GM19035 (cell line): ENCODE measurements at regions not wholly inside any gene's neighbourhood (a gene's known extent, or its start where the extent isn't known, plus 50 kb on each side); places are given as distances from the start of the nearest gene placed in this dataset.
A peak's percentile ranks its signal among the peaks of the same experiment; 100 is the strongest.
"Not testable (repeated sequence)": the region's sequence is repeated elsewhere in the genome, so short reads cannot be mapped to it uniquely, and the experiment has no call there.

Source experiments
- ATAC-seq: cut with Tn5 transposase; IDR thresholded peaks from one replicate; pipeline ENCODE4 v1.9.1; 2021; ENCODE audit not compliant: unreplicated experiment

DNA sequence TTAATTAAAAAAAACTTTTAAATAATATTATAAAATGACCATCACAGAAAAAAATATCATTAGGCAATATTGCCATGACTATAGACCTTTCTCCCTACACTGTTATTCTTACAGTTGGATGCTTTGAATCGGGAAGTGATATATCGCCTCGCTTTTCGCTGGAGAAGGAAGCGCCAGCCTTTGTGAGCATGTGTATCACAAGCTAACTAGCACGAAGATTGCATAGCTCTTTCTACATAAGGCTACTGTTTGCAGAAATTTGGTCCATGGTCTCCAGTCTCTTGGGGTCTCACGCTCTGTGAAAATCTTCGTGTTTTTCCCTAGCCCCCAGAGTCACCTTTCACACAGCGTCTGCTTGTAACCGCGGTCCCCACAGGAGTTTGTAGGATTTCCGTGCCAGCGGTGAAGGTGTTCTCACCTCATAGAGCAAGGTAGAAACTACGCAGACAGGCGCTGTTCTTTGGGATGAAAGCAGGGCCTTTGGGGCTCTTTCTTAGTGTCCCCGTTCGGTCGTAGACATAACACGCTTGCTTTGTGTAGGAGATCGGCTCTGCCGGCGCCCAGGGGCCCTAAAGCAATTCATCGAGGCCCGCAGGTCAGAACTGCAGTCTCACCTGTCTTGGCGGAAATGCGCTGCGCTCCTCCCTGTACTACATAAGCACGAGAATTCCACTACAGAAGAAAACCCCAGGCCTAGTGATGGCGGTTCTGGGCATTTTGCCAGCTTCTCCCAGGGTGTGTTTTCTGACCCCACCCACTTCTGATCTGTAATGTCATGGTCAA lies 214.5 kb upstream of the NOTCH2NLA start:
- ATAC-seq = not testable (repeated sequence)

DNA sequence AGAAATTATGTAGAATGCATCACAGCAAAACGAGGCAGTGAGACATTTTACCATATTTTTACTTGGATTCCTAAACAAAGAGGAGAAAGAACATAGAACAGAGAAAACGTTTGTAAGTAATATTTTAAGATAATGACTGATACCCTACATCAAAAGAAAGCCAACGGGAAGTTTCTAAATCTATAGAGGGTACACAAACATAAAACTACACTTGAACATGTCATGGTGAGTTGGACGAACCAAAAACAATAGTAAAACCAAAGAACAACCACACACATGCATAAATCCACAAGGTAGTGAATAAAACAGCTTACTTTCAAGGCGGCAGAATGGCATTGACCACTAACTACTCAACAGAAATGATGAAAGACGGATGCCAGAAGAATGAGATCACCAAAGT lies 209.7 kb upstream of the NOTCH2NLA start:
- not testable (repeated sequence) for ATAC-seq

DNA sequence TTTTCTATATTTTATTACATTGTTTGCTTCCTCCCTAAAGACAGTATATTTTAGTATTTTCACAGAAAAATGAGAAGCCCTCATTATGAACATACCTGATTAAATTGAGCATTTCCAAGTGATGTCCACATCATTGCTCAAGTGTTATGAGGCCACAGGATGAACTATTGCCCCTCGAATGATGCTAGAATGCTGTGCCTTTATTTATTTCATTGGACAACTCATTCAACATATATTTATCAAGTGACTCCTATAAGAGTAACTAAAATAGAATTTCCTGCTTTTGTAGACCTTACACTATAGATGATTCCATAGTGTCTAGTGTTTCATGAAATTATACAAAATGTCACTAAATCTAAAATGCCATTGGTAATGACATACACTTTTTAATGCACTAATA lies 187.8 kb upstream of the NOTCH2NLA start:
- ATAC-seq = not testable (repeated sequence)

GRCh38 chr1:146415017-146415416 lies 186.2 kb upstream of the NOTCH2NLA start:
- not testable (repeated sequence) for ATAC-seq

DNA sequence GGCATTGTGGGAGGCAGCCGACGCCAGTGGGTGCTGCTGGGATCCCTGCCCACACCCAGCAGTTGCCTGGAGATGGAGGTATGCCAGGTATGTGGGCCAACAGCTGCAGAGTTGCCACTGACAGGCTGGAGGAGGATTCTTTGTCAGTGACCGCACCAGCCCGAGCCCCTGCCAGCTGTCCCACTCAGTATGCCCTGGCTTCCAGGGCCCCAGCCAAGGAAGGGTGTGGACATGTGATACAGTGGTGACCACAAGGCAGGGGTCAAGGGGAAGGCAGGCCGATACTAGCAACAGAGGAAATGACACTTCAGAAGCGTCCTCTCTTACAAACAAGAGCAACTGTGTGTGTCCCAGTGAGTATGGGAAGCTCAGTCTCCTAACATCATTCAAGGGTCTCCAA lies 185.1 kb upstream of the NOTCH2NLA start:
- not testable (repeated sequence) for ATAC-seq

GRCh38 chr1:146411923-146412322 lies 183.1 kb upstream of the NOTCH2NLA start:
- not testable (repeated sequence) for ATAC-seq

GRCh38 chr1:146409817-146410441 lies 181.1 kb upstream of the NOTCH2NLA start:
- not testable (repeated sequence) for ATAC-seq

- ATAC-seq = not testable (repeated sequence)
Measured at GRCh38 chr1:146409116-146409801, 180.4 kb upstream of the NOTCH2NLA start.

DNA sequence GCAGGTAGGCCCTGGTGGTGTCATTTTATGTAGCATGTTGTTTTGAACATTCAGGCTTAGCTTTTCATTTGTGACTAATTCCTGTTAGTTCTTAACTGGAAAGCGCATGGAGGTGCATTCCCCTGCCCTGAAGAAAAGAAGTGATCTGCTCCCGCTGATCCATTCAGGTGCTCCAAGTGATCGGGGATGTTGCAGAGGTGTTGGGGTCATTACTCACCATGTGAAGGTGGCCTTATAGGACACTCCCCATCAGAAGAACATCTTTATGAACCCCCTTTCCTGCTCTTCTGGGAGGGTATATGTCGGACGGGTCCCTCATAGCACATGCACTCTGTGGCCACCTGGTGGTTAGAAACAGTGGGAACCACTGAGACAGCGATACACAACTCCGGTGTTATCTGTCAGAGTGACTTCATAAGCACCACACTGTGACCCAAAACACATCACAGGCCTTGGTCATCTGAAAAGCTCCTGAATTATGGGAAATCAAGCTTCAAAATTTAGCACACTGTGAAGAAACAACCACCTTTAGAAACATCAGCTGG lies 172.5 kb upstream of the NOTCH2NLA start:
- ATAC-seq = not testable (repeated sequence)

DNA sequence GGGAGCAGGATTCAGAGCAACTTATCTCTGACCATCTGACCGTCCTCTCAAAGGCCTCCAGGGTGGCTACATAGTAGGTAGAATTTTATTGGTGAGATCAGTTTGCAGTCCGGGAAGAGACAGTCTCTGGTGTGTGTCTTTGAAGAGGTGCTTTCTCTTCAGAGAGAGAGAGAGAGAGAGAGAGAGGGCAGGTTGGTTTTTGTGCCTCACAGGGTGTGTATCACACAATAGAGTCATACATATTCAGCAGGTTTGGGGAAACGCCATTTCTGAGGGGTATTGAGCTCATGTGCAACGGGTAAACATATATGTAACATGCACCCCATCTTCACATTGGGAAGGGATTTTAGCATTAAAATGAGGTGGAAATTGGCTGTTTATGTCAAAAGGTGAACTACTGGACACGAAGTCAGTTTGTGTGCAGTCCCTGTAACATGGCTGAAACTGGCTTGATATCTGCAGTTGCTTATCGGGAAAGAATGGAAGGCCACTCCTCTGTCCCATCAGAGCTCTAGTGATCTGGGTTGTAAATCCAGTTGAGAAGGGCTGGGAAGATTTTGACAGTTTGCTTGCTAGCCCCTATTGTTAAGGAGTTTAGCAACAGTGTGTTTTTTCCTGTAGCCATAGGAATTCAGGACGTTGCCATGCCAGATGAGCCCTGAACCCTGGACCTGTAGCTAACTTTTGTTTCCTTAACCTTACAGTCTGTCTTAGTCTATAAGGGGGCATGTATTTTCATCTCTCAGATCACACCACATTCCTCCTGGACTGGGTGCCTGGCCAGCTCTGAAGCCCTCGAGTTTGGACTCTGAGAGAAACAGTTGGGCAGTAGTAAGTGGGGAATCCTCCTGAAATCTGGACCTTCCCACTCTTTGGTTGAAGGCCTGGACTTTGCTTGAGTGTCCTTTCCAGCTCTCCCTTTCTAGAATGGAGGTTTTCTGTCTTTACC lies 171.6 kb upstream of the NOTCH2NLA start:
- ATAC-seq = not testable (repeated sequence)

DNA sequence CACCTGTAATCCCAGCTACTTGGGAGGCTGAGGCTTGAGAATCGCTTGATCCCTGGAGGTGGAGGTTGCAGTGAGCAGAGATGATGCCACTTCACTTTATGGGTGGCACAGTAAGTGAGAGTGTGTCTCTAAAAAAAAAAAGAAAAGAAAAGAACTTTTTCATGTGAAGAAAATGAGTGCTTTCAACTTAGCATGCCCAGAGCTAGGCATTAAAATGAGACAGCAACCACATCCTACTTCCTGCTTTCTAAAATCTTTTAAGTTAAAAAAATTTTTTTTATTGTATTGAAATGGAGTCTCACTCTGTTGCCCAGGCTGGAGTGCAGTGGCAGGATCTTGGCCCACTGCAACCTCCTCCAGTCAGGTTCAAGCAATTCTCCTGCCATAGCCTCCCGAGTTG lies 170.4 kb upstream of the NOTCH2NLA start:
- ATAC-seq = not testable (repeated sequence)

- ATAC-seq = not testable (repeated sequence)
Measured at GRCh38 chr1:146396801-146397200, 168.0 kb upstream of the NOTCH2NLA start.

- not testable (repeated sequence) for ATAC-seq
Measured at GRCh38 chr1:146396242-146396641, 167.4 kb upstream of the NOTCH2NLA start.

DNA sequence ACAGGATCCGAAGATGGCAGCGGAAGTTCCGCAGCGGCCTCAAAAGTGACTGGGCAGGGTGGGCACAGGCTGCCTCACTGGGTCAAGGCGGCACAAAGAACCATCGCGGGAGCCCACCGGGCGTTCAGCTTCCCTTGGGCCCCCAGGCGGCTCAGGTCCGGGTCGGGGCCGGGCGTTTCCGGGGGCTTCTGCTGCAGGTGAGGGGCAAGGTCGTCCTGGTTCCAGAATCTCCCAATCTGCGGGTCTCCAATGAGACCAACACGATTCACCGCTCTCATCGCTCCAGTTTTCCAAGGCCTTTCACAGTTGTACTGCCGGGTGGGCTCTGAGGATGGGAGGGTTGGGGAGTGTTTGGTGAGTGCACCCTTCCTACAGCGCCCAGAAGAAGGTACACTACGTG lies 165.0 kb upstream of the NOTCH2NLA start:
- ATAC-seq = not testable (repeated sequence)

DNA sequence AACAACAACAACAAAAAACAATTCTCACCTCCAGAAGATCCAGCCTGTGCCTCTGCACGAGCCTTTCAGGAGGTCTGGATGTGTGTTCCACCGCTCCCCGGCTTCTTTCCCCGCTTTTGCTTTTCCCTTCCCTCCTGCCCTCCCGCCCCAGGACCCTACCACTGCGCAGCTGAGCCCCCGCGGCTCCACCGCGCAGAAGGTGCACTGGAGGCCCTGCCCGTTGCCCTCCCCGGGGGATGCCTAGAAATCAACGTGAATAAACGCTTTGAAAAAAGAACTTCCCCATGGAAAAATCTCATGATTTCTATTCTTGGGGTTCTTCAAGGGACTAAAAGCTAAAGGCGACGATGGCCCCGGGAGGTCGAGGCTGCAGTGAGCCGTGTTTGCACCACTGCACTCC lies 164.3 kb upstream of the NOTCH2NLA start:
- not testable (repeated sequence) for ATAC-seq

DNA sequence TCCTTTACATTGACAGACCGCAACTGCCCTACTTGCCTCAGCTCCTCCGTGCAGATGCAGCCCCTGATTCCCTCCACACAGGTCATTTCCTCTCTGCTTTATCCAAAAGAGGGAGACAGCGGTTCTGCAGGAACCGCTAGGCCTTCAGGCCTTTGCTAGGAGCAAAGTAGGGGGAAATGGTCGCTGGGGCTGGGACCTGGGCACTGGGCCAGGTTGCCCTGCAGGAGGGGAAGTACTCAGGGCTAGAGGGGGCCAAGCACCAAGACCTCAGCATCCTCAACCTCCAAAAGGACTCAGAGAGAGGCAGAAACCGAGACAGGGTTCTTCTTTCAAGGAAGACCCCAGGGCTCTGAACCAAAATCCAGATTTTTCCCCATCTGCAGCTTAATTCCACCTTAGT lies 160.4 kb upstream of the NOTCH2NLA start:
- ATAC-seq = not testable (repeated sequence)

GRCh38 chr1:146387750-146388469 lies 159.1 kb upstream of the NOTCH2NLA start:
- ATAC-seq = not testable (repeated sequence)

DNA sequence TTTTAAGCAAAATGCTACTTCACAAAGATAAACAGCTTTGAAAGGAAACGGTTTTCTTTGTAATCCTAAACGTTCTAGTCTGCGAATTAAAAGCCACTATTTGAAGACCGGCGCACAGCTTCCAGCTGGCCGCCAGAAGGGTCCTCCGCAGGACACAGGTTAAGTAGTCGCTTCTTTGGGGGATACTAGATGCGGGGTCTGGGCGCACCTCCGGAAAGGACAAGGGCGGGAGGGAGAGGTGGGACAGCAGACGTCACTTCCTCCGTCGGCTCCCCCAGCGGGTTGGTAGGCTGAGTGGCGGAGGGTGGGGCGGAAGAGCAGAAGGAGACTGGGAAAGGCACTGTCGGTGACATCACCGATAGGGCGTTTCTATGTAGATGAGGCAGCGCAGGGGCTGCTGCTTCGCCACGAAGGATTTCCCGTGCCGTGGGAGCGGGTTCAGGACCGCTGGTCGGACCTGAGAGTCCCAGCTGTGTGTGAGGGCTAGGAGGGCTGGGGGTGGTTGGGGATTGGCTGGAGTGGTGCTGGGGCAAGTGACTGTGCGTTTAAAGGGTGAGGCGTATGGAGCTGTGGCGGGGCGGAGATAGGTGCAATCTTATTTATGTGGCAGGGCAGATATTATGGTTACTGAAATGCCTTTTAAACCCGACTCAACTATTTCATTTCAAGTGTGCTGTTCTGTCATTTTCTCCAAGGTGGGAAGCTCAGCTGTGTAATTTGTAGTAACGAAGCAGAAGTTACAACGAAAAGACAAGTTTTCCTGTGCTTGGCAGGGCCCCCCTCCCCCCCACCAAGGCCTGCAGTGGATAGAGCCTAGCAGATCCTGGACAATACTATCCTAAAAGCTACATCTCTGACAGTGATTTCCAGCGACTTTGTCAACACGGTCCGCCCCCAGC lies 158.3 kb upstream of the NOTCH2NLA start:
- ATAC-seq = peak; percentile 91

- not testable (repeated sequence) for ATAC-seq
Measured at GRCh38 chr1:146381196-146381595, 152.4 kb upstream of the NOTCH2NLA start.
